ENCODE measurements at regions not wholly inside any gene's neighbourhood (a gene's known extent, or its start where the extent isn't known, plus 50 kb on each side); places are given as distances from the start of the nearest gene placed in this dataset.

GRCh38 chr5:126300293-126300692 is 122.9 kb upstream of the GRAMD2B start:
- no peak for DNase-seq (ENCODE audit: extremely low spot score)
- CTCF ChIA-PET = interaction anchor here (1.1 to 1.6 kb wide), 2 partner anchors 15 to 27 kb away, joined by 3 read pairs; no protein-coding TSS in a partner anchor
- TF ChIP-seq CTCF (IDR thresholded peaks at IDR 0.05; ENCODE audit: control extremely low read depth, extremely low read depth, low read depth, missing control alignments) = no peak
- POLR2A ChIA-PET = no interaction called here

- ChIA-PET POLR2A (no interaction called here), CTCF (interaction anchor here (1.6 kb wide), 1 partner anchor 26 kb away, joined by 3 read pairs; no protein-coding TSS in a partner anchor)
- DNase-seq (ENCODE audit: extremely low spot score) = no peak
- no peak for TF ChIP-seq CTCF (IDR thresholded peaks at IDR 0.05; ENCODE audit: control extremely low read depth, extremely low read depth, low read depth, missing control alignments)
Observed at GRCh38 chr5:126301056-126301455, 122.2 kb upstream of the GRAMD2B start.

GRCh38 chr5:126309860-126310259 is 113.3 kb upstream of the GRAMD2B start:
- ChIA-PET POLR2A (no interaction called here), CTCF (no interaction called here)
- no peak for DNase-seq (ENCODE audit: extremely low spot score)
- TF ChIP-seq CTCF (IDR thresholded peaks at IDR 0.05; ENCODE audit: control extremely low read depth, extremely low read depth, low read depth, missing control alignments) = no peak

GRCh38 chr5:126311766-126312165 is 111.4 kb upstream of the GRAMD2B start:
- CTCF ChIA-PET = interaction anchor here (1.0 to 1.5 kb wide), 2 partner anchors 13 to 23 kb away, joined by 3 read pairs; no protein-coding TSS in a partner anchor
- POLR2A ChIA-PET = no interaction called here
- no peak for DNase-seq (ENCODE audit: extremely low spot score)
- no peak for TF ChIP-seq CTCF (IDR thresholded peaks at IDR 0.05; ENCODE audit: control extremely low read depth, extremely low read depth, low read depth, missing control alignments)

- CTCF ChIA-PET = interaction anchor here (0.9 to 2.0 kb wide), 5 partner anchors 10 to 164 kb away, joined by 3 to 8 read pairs (median 3); no protein-coding TSS in a partner anchor
- POLR2A ChIA-PET = no interaction called here
- no peak for TF ChIP-seq CTCF (IDR thresholded peaks at IDR 0.05; ENCODE audit: control extremely low read depth, extremely low read depth, low read depth, missing control alignments)
- DNase-seq (ENCODE audit: extremely low spot score) = no peak
Observed at GRCh38 chr5:126315341-126315740, 107.9 kb upstream of the GRAMD2B start.

- TF ChIP-seq CTCF (IDR thresholded peaks at IDR 0.05; ENCODE audit: control extremely low read depth, extremely low read depth, low read depth, missing control alignments) = no peak
- no peak for DNase-seq (ENCODE audit: extremely low spot score)
- ChIA-PET CTCF (interaction anchor here (1.7 kb wide), 1 partner anchor 201 kb away, joined by 5 read pairs; no protein-coding TSS in a partner anchor), POLR2A (no interaction called here)
Observed at GRCh38 chr5:126332326-126332725, 90.9 kb upstream of the GRAMD2B start.

All from GM10248 (cell line).